ENCODE measurements at regions not wholly inside any gene's neighbourhood (a gene's known extent, or its start where the extent isn't known, plus 50 kb on each side); places are given as distances from the start of the nearest gene placed in this dataset.

GRCh38 chr2:75317316-75317715, 118.0 kb upstream of the TACR1 start:
- WGBS (ENCODE audit: missing lambda C conversion rate) = 47% methylated on average over 2 of the region's 2 CpGs
- Histone ChIP-seq H3K27ac (no peak overlapping the region), H3K9me3 (no peaks in the 10 kb centered on the region), H3K4me3 (no peak overlapping the region), H3K4me2 (no peak overlapping the region), H3K4me1 (no peaks in the 10 kb centered on the region; the same call in 2 of the 3 replicates)
- POLR2A ChIA-PET = no interaction called here
- TF ChIP-seq, protein P1, sequence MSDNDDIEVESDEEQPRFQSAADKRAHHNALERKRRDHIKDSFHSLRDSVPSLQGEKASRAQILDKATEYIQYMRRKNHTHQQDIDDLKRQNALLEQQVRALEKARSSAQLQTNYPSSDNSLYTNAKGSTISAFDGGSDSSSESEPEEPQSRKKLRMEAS (IDR thresholded peaks at IDR 0.05) = no peak
- no peak for TF ChIP-seq ZFP36 (IDR thresholded peaks at IDR 0.05; ENCODE audit: borderline replicate concordance, partially characterized antibody)
- no peak for TF ChIP-seq HOXB13 (CRISPR knock-in tag; IDR thresholded peaks at IDR 0.05; ENCODE audit: low read depth)
- CTCF ChIA-PET = no interaction called here
- FAIRE-seq = no peak
- DNase-seq (ENCODE audit: low read depth in 1 of 2, low spot score in 1 of 2) = no peak
- ATAC-seq = no peak

- ChIA-PET POLR2A (no interaction called here), CTCF (interaction anchor here (0.7 to 1.6 kb wide), 3 partner anchors 9 to 116 kb away, joined by 3 read pairs; partner anchors contain the start of gene TACR1)
- FAIRE-seq (no peak), DNase-seq (ENCODE audit: low read depth in 1 of 2, low spot score in 1 of 2) (no peak), ATAC-seq (no peak)
- H3K9me3 ChIP-seq = no peaks in the 10 kb centered on the region
- WGBS (ENCODE audit: missing lambda C conversion rate) = 69% methylated on average over 3 of the region's 3 CpGs
- no peak overlapping the region for H3K27ac ChIP-seq
- peaks cover 10% of the 10 kb centered on the region for H3K4me1 ChIP-seq
- no peak overlapping the region for H3K4me2 ChIP-seq
- TF ChIP-seq CBX2 (IDR thresholded peaks at IDR 0.05; ENCODE audit: borderline replicate concordance, low read depth) (no peak), ATOH8 (CRISPR knock-in tag; IDR thresholded peaks at IDR 0.05; ENCODE audit: low read depth) (no peak), TP53 (CRISPR knock-in tag; IDR thresholded peaks at IDR 0.05) (no peak), GATA3 (IDR thresholded peaks at IDR 0.05; ENCODE audit: borderline replicate concordance) (no peak), ELK1 (IDR thresholded peaks at IDR 0.05; ENCODE audit: low read depth, low read length) (no peak), JUN (IDR thresholded peaks at IDR 0.05) (no peak), RCOR1 (IDR thresholded peaks at IDR 0.05; ENCODE audit: low read depth, low read length) (no peak), NFE2L2 (conservative IDR thresholded peaks at IDR 0.05; ENCODE audit: low read length) (no peak), BCL3 (IDR thresholded peaks at IDR 0.05) (no peak), FOXS1 (CRISPR knock-in tag; IDR thresholded peaks at IDR 0.05) (no peak), POLR2A (IDR thresholded peaks at IDR 0.05; ENCODE audit: low read length) (no peak), EP300 (IDR thresholded peaks at IDR 0.05) (no peak)
- TF ChIP-seq, protein P1 (IDR thresholded peaks at IDR 0.05) = no peak
- no peak overlapping the region for H3K4me3 ChIP-seq
Measured at GRCh38 chr2:75315436-75315835, 116.1 kb upstream of the TACR1 start.

DNA sequence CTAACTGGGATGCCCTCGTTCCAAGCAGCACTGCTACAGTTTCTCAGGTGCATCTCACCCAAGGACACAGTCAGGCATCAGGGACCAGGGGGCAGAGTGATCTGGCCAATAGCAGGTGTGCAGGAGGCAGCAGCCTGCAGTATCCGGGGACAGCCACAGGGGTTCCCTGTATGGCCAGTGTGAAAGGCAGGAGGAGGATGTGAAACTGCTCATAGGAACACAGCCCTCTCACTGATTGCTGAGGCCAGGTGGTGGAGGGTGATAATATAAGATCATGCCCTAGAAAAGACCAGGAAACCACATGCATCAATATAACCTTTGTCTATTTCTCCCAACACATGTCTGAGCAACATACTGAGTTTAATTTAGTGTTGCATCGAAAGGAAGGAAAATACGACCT, 112.7 kb upstream of the TACR1 start:
- FAIRE-seq (no peak), DNase-seq (ENCODE audit: low read depth in 1 of 2, low spot score in 1 of 2) (peak in 1 of 2 experiments; percentile 32), ATAC-seq (peak; percentile 93 to 96)
- CTCF ChIA-PET = interaction anchor here (0.9 kb wide), 1 partner anchor 112 kb away, joined by 3 read pairs; the partner anchor contains the start of gene TACR1
- Histone ChIP-seq H3K27ac (no peak overlapping the region), H3K4me1 (peaks cover 18% of the 10 kb centered on the region), H3K4me3 (no peak overlapping the region), H3K9me3 (no peaks in the 10 kb centered on the region), H3K4me2 (no peak overlapping the region)
- WGBS (ENCODE audit: missing lambda C conversion rate) = 70% methylated on average over 4 of the region's 4 CpGs
- POLR2A ChIA-PET = no interaction called here
- TF ChIP-seq KDM5A (IDR thresholded peaks at IDR 0.05) = no peak
- no peak for TF ChIP-seq RNF2 (IDR thresholded peaks at IDR 0.05; ENCODE audit: borderline replicate concordance, low read depth)
- TF ChIP-seq KDM1A (IDR thresholded peaks at IDR 0.05; ENCODE audit: low read depth) = no peak
- no peak for TF ChIP-seq TFCP2L1 (CRISPR knock-in tag; IDR thresholded peaks at IDR 0.05)
- TF ChIP-seq, protein P1 (IDR thresholded peaks at IDR 0.05) = no peak
- no peak for TF ChIP-seq CBX2 (IDR thresholded peaks at IDR 0.05; ENCODE audit: borderline replicate concordance, low read depth)
- no peak for TF ChIP-seq SMC3 (IDR thresholded peaks at IDR 0.05)
- TF ChIP-seq NFE2L2 (conservative IDR thresholded peaks at IDR 0.05; ENCODE audit: low read length) = no peak
- TF ChIP-seq, protein P2, sequence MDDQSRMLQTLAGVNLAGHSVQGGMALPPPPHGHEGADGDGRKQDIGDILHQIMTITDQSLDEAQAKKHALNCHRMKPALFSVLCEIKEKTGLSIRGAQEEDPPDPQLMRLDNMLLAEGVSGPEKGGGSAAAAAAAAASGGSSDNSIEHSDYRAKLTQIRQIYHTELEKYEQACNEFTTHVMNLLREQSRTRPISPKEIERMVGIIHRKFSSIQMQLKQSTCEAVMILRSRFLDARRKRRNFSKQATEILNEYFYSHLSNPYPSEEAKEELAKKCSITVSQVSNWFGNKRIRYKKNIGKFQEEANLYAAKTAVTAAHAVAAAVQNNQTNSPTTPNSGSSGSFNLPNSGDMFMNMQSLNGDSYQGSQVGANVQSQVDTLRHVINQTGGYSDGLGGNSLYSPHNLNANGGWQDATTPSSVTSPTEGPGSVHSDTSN (IDR thresholded peaks at IDR 0.05) = no peak
- no peak for TF ChIP-seq RCOR1 (IDR thresholded peaks at IDR 0.05; ENCODE audit: low read depth, low read length)
- TF ChIP-seq ATOH8 (CRISPR knock-in tag; IDR thresholded peaks at IDR 0.05; ENCODE audit: low read depth) = no peak
- TF ChIP-seq NPAS2 (CRISPR knock-in tag; IDR thresholded peaks at IDR 0.05; ENCODE audit: borderline replicate concordance) = no peak
- no peak for TF ChIP-seq ESRRA (IDR thresholded peaks at IDR 0.05; ENCODE audit: borderline replicate concordance, low read length)
- TF ChIP-seq, protein P3, sequence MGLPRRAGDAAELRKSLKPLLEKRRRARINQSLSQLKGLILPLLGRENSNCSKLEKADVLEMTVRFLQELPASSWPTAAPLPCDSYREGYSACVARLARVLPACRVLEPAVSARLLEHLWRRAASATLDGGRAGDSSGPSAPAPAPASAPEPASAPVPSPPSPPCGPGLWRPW (IDR thresholded peaks at IDR 0.05) = no peak
- TF ChIP-seq HEYL (CRISPR knock-in tag; IDR thresholded peaks at IDR 0.05) = no peak
- no peak for TF ChIP-seq BHLHE40 (IDR thresholded peaks at IDR 0.05; ENCODE audit: low read depth, low read length)
